ENCODE measurements at regions not wholly inside any gene's neighbourhood (a gene's known extent, or its start where the extent isn't known, plus 50 kb on each side); places are given as distances from the start of the nearest gene placed in this dataset.

DNA sequence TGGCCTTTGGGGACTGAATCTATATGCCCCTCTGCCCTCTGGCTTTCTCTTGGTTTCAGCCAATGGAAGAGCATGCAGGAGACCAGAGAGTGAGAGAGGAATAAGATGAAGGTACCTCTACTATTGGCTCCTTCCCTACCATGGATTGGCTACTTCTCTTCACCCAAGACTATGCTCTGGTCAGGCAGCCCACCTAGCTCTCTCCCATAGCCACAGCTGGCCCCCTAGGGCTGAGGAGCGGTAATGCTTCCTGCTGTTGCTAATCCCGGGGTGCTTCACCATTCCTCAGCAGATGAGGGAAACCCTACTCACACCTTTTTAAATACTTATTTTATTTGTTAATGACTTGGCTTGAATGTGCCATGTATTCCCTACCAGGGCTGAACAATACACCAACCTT is 142.4 kb downstream of the MREG start:
- H3K79me2 ChIP-seq (ENCODE audit: insufficient read depth, low read length), result no peaks in the 10 kb centered on the region

DNA sequence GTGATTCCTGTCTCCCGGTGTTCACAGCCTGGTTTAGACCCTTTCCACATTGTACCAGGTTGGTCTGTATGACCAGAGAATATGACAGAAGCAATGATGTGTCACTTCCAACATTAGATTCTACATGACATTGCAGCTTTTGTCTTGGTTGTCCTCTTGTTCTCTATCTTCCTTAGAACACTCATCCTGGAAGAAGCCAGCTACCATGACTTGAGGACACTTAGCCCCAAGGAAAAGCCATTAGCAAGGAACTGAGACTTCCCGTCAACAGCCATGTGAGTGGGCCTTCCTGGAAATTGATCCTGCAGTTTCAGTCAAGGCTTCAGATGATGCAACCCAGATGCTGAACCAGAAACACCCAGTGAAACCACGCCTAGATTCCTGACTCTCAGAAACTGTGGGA is 143.3 kb downstream of the MREG start:
- no peak overlapping the region for H3K4me2 ChIP-seq (ENCODE audit: low read length)

More for the DNA sequence above, 142.4 kb downstream of the MREG start:
- no peaks in the 10 kb centered on the region for H3K9me3 ChIP-seq (ENCODE audit: low read length)
- H3K36me3 ChIP-seq (ENCODE audit: insufficient read depth, low read length), result no peaks in the 10 kb centered on the region
- H3K9ac ChIP-seq (ENCODE audit: low read length), result no peak overlapping the region
- H3K9me2 ChIP-seq (ENCODE audit: low read depth, low read length), result no peaks in the 10 kb centered on the region
- no peak overlapping the region for H3K27ac ChIP-seq (ENCODE audit: low read depth, low read length, poor library complexity, severe bottlenecking)
- no peak overlapping the region for H3K4me3 ChIP-seq (ENCODE audit: low read depth, low read length, poor library complexity, severe bottlenecking)
- H3K4me2 ChIP-seq (ENCODE audit: low read length), result no peak overlapping the region
- no peaks in the 10 kb centered on the region for H3K4me1 ChIP-seq (ENCODE audit: insufficient read depth, low read length, severe bottlenecking)
- no peaks in the 10 kb centered on the region for H4K20me1 ChIP-seq (ENCODE audit: insufficient read depth, low read length)
- no peak overlapping the region for H2AFZ ChIP-seq (ENCODE audit: low read length)
- H3F3A ChIP-seq (ENCODE audit: insufficient read depth, low read length), result no peaks in the 10 kb centered on the region
- no peaks in the 10 kb centered on the region for H3K27me3 ChIP-seq (ENCODE audit: insufficient read depth, low read length)
- TF ChIP-seq, protein P1, sequence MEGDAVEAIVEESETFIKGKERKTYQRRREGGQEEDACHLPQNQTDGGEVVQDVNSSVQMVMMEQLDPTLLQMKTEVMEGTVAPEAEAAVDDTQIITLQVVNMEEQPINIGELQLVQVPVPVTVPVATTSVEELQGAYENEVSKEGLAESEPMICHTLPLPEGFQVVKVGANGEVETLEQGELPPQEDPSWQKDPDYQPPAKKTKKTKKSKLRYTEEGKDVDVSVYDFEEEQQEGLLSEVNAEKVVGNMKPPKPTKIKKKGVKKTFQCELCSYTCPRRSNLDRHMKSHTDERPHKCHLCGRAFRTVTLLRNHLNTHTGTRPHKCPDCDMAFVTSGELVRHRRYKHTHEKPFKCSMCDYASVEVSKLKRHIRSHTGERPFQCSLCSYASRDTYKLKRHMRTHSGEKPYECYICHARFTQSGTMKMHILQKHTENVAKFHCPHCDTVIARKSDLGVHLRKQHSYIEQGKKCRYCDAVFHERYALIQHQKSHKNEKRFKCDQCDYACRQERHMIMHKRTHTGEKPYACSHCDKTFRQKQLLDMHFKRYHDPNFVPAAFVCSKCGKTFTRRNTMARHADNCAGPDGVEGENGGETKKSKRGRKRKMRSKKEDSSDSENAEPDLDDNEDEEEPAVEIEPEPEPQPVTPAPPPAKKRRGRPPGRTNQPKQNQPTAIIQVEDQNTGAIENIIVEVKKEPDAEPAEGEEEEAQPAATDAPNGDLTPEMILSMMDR (IDR thresholded peaks at IDR 0.05; ENCODE audit: low read length), result peak; percentile 33; the same call in 1 of the 2 replicates
- no peak for TF ChIP-seq EZH2 (IDR thresholded peaks at IDR 0.05; ENCODE audit: borderline replicate concordance, low read length)

DNA sequence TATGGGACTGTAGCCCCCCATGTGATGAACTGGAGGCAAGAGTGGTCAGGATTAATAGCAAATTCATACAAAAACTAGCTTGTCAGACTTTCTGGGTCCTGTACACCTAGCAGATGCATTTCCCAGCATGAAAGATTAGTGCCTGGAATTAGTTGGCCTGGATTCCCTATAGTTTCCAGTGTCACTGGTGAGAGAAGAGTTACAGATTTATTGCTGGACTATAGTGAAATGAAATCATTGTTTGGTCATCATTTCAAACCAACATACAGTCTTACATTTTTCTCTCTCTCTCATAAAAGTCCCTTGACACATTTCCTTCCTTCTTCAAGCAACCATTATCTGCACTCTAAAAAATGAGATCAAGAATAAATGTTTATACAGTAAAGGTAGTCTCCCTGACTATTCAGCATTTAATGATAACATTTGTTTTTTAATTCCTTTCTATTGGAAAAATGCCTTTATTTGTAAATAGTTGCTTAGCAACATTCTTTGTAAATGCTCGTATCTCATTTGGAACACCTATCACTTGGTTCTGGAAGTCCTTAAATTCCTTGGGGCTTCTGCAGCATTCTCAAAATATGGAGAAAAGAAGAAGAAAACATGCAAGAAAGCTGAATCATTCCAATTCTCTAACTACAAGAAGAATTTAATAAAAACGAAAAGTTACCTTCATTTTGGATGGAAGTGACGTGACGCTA is 144.4 kb downstream of the MREG start:
- H2AFZ ChIP-seq (ENCODE audit: low read length), result no peak overlapping the region
- no peak overlapping the region for H3K4me2 ChIP-seq (ENCODE audit: low read length)
- H3K9me3 ChIP-seq (ENCODE audit: low read length), result no peaks in the 10 kb centered on the region
- no peaks in the 10 kb centered on the region for H3K4me1 ChIP-seq (ENCODE audit: insufficient read depth, low read length, severe bottlenecking)
- no peaks in the 10 kb centered on the region for H4K20me1 ChIP-seq (ENCODE audit: insufficient read depth, low read length)
- H3K9ac ChIP-seq (ENCODE audit: low read length), result no peak overlapping the region
- H3K9me2 ChIP-seq (ENCODE audit: low read depth, low read length), result no peaks in the 10 kb centered on the region
- H3K27ac ChIP-seq (ENCODE audit: low read depth, low read length, poor library complexity, severe bottlenecking), result no peak overlapping the region
- no peaks in the 10 kb centered on the region for H3F3A ChIP-seq (ENCODE audit: insufficient read depth, low read length)
- no peaks in the 10 kb centered on the region for H3K79me2 ChIP-seq (ENCODE audit: insufficient read depth, low read length)
- no peaks in the 10 kb centered on the region for H3K36me3 ChIP-seq (ENCODE audit: insufficient read depth, low read length)
- TF ChIP-seq EZH2 (IDR thresholded peaks at IDR 0.05; ENCODE audit: borderline replicate concordance, low read length), result no peak
- TF ChIP-seq, protein P1 (IDR thresholded peaks at IDR 0.05; ENCODE audit: low read length), result no peak
- no peaks in the 10 kb centered on the region for H3K27me3 ChIP-seq (ENCODE audit: insufficient read depth, low read length)
- no peak overlapping the region for H3K4me3 ChIP-seq (ENCODE audit: low read depth, low read length, poor library complexity, severe bottlenecking)

More for the DNA sequence above, 143.3 kb downstream of the MREG start:
- Histone ChIP-seq H3K36me3 (ENCODE audit: insufficient read depth, low read length) (no peaks in the 10 kb centered on the region), H3K9me3 (ENCODE audit: low read length) (no peaks in the 10 kb centered on the region), H3K4me1 (ENCODE audit: insufficient read depth, low read length, severe bottlenecking) (no peaks in the 10 kb centered on the region), H2AFZ (ENCODE audit: low read length) (no peak overlapping the region), H3K9me2 (ENCODE audit: low read depth, low read length) (no peaks in the 10 kb centered on the region), H3K9ac (ENCODE audit: low read length) (no peak overlapping the region), H3K27ac (ENCODE audit: low read depth, low read length, poor library complexity, severe bottlenecking) (no peak overlapping the region), H3K79me2 (ENCODE audit: insufficient read depth, low read length) (no peaks in the 10 kb centered on the region), H3K4me3 (ENCODE audit: low read depth, low read length, poor library complexity, severe bottlenecking) (no peak overlapping the region), H3K27me3 (ENCODE audit: insufficient read depth, low read length) (no peaks in the 10 kb centered on the region), H4K20me1 (ENCODE audit: insufficient read depth, low read length) (no peaks in the 10 kb centered on the region), H3F3A (ENCODE audit: insufficient read depth, low read length) (no peaks in the 10 kb centered on the region)
- no peak for TF ChIP-seq EZH2 (IDR thresholded peaks at IDR 0.05; ENCODE audit: borderline replicate concordance, low read length)
- TF ChIP-seq, protein P1 (IDR thresholded peaks at IDR 0.05; ENCODE audit: low read length), result no peak
